Gastroesophageal sphincter (tissue), 3 donors: ENCODE measurements at regions not wholly inside any gene's neighbourhood (a gene's known extent, or its start where the extent isn't known, plus 50 kb on each side); places are given as distances from the start of the nearest gene placed in this dataset.

Experiments
- EP300 ChIP-seq: sonication (generic); formaldehyde crosslinking; IDR thresholded peaks from one replicate; pipeline ENCODE4 v1.6.1; 2017; ENCODE audit warnings: antibody characterized with exemption, mild to moderate bottlenecking
- POLR2A ChIP-seq, 2 donors: fragments of 450-650 bp; IDR thresholded peaks; one replicate each; pipeline ENCODE4 v1.6.1; 2017; ENCODE audit warnings: antibody characterized with exemption in 2 of 2, mild to moderate bottlenecking in 2 of 2, moderate library complexity in 1 of 2
- POLR2AphosphoS5 ChIP-seq: sonication (generic); formaldehyde crosslinking; IDR thresholded peaks from one replicate; pipeline ENCODE4 v1.6.1; 2017; ENCODE audit warnings: antibody characterized with exemption
- TF ChIP-seq, protein P1 (sequence below), 4 experiments: fragments of 200-600 bp in 2 of 4; fragments of 450-650 bp in 2 of 4; sonication (generic) in 1 of 4; IDR thresholded peaks; one replicate each; pipeline ENCODE4 v1.5.1; 2017 to 2019; ENCODE audit warnings: antibody characterized with exemption in 4 of 4, mild to moderate bottlenecking in 2 of 4, moderate library complexity in 2 of 4

DNA sequence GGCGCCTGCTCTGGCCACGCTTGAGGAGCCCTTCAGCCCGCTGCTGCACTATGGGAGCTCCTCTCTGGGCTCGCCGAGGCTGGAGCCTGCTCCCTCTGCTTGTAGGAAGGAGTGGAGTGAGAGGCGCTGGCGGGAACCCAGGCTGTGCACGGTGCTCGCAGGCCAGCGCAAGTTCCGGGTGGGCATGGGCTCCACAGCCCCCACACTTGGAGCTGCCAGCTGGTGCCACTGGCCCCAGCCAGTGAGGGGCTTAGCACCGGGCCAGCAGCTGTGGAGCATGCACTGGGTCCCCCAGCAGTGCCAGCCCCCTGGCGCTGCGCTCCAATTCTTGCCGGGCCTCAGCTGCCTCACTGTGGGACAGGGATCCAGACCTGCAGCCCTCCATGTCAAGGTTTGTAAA, 122.1 kb upstream of the CD180 start:
- TF ChIP-seq, protein P1, sequence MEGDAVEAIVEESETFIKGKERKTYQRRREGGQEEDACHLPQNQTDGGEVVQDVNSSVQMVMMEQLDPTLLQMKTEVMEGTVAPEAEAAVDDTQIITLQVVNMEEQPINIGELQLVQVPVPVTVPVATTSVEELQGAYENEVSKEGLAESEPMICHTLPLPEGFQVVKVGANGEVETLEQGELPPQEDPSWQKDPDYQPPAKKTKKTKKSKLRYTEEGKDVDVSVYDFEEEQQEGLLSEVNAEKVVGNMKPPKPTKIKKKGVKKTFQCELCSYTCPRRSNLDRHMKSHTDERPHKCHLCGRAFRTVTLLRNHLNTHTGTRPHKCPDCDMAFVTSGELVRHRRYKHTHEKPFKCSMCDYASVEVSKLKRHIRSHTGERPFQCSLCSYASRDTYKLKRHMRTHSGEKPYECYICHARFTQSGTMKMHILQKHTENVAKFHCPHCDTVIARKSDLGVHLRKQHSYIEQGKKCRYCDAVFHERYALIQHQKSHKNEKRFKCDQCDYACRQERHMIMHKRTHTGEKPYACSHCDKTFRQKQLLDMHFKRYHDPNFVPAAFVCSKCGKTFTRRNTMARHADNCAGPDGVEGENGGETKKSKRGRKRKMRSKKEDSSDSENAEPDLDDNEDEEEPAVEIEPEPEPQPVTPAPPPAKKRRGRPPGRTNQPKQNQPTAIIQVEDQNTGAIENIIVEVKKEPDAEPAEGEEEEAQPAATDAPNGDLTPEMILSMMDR (IDR thresholded peaks at IDR 0.05) = no peak
- no peak for TF ChIP-seq POLR2A (IDR thresholded peaks at IDR 0.05)
- no peak for TF ChIP-seq POLR2AphosphoS5
- no peak for TF ChIP-seq EP300
